T-helper 2 cell treated with Interferon-gamma antibody and Interleukin-4, amounts not matched to agents 5 μg/mL and 100 μg/mL, for 36 hours (primary cell): ENCODE measurements at regions not wholly inside any gene's neighbourhood (a gene's known extent, or its start where the extent isn't known, plus 50 kb on each side); places are given as distances from the start of the nearest gene placed in this dataset.

Source experiments
- DNase-seq: peaks from one replicate; pipeline ENCODE4 v3.0.0; 2021; ENCODE audit warnings: low spot score
- H3K27ac Mint-ChIP-seq: one replicate; pipeline ENCODE4 v1.8.0; 2021; ENCODE audit warnings: mild to moderate bottlenecking, mixed read lengths
- H3K27me3 Mint-ChIP-seq: one replicate; pipeline ENCODE4 v1.8.0; 2021; ENCODE audit warnings: low read depth, mixed read lengths
- H3K36me3 Mint-ChIP-seq: one replicate; pipeline ENCODE4 v1.8.0; 2021; ENCODE audit warnings: low read depth, mixed read lengths
- H3K4me1 Mint-ChIP-seq: one replicate; pipeline ENCODE4 v1.8.0; 2021; ENCODE audit warnings: low read depth, mixed read lengths
- H3K4me3 Mint-ChIP-seq: one replicate; pipeline ENCODE4 v1.8.0; 2022; ENCODE audit warnings: mild to moderate bottlenecking, moderate library complexity, mixed read lengths
- H3K9me3 Mint-ChIP-seq: one replicate; pipeline ENCODE4 v1.8.0; 2021; ENCODE audit warnings: mixed read lengths

DNA sequence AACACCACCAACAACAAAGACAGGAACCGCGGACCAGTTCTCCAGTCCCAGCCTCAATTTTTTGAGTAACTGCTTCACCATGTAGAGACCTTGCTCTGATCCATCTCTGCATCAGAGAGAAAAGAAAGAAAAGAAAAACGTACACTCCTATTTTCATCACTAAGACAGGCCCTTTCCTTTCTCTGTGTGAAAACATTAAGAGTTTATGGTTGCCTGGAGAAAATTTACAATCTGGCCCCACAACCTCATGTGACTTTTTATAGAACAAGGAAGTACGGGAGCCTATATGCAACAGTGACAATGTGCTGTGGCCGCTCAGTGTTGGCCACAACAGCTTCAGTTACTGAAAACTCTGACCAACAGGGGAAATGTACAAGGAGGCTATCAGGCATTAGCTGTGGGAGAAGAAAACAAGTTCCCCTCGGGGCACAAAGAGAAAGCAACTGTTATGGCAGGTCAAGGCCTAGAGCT is 272.9 kb upstream of the PTGER4 start:
- H3K27ac Mint-ChIP-seq: peak overlapping the region; percentile 97
- H3K36me3 Mint-ChIP-seq: peaks cover 16% of the 10 kb centered on the region
- peaks cover 82% of the 10 kb centered on the region for H3K4me1 Mint-ChIP-seq
- H3K27me3 Mint-ChIP-seq: no peaks in the 10 kb centered on the region
- H3K9me3 Mint-ChIP-seq: peaks cover 6% of the 10 kb centered on the region
- H3K4me3 Mint-ChIP-seq: peak overlapping the region; percentile 76
- DNase-seq: no peak

DNA sequence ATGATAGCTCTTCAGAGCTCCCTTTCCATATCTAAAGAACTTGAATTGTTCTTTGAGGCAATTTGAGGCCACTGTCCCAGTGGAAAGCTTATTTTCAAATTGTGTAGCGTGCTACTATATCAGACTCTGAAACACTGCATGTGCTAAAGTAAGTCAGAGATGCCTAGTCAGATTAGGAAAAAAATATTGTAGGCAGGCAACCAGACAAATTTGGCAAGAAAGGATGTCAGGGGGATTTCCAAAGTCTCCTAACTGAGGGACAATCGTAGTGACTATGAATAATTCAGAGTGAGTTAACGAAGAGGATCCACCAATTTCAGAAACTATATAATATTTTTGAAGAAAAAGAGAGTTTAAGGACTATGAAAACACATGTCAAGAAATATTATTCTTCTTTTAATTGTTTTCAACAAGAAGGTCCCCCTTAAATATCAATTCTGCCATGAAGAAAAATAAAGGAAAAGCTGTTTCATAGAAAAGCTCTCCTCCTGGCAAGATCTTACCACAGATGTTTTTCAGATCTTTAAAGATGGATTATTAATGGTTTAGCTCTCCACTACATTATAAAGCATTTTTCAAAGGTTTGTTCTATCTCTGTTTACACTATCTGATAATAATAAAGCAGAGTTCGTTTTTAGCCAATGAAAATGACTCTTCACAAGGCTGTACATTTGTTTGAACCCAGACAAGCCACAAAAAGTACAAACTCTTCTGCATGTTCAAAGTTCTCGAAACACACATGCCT is 273.5 kb upstream of the PTGER4 start:
- peaks cover 82% of the 10 kb centered on the region for H3K4me1 Mint-ChIP-seq
- peak; percentile 52 for DNase-seq
- peaks cover under 1% of the 10 kb centered on the region for H3K9me3 Mint-ChIP-seq
- peak overlapping the region; percentile 76 for H3K4me3 Mint-ChIP-seq
- H3K27ac Mint-ChIP-seq: peak overlapping the region; percentile 97
- H3K36me3 Mint-ChIP-seq: peaks cover 11% of the 10 kb centered on the region
- no peaks in the 10 kb centered on the region for H3K27me3 Mint-ChIP-seq

DNA sequence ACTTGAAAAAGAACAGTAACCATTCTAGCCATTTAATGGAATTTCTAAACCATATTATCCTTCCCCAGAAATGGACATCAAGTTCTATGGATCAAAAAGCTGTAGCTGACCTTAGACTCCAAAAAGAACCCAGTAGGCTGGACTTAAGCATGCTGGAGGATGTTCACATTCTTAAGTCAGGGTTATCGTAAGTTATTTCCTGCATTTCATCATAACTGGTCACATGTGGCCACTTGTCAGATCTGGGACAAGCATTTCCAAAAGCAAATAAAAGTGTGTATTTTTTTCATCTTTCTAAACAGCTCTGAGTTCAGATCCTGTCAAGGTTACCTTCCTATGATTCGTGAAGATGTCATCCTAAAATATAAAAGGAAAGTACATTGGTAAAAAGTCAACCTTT is 274.5 kb upstream of the PTGER4 start:
- H3K4me3 Mint-ChIP-seq: peak overlapping the region; percentile 76
- no peaks in the 10 kb centered on the region for H3K9me3 Mint-ChIP-seq
- H3K27me3 Mint-ChIP-seq: no peaks in the 10 kb centered on the region
- peak overlapping the region; percentile 97 for H3K27ac Mint-ChIP-seq
- peaks cover 76% of the 10 kb centered on the region for H3K4me1 Mint-ChIP-seq
- DNase-seq: no peak
- H3K36me3 Mint-ChIP-seq: peaks cover 11% of the 10 kb centered on the region

DNA sequence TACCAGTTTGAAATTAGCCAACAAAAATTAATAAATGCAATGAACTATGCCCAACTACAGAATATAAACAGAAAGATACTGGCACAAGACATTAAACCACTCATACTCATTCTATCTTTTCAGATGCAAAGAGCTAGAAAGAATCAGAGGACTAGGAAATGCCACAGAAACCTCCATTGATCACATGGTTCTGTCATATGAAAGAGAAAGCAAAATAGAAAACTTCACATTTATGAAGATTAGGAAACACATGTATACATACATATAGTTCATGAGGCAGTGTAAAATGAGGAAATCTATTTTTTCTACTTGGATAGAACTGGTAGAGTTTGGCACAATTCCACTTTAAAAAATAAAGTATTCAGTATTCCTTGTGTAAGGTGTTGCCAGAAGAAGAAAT is 275.1 kb upstream of the PTGER4 start:
- DNase-seq: no peak
- H3K4me3 Mint-ChIP-seq: peak overlapping the region; percentile 46

DNA sequence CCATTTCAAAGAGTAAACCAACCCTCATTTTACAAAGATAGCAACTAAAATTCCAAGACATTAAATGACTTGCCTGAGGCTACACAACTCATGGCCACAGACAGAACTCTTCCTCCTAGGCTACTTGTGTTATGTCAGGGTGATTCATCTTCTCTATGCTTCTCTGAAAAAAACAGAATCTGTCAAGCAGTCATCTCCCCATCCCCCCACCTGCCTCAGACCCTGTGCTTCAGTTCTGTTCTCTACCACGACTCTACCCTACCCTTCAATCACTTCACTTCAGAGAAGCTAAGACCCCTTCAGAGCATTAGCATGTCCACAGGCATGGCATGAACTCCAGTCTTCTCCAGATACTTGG is 277.7 kb upstream of the PTGER4 start:
- Mint-ChIP-seq H3K36me3 (peaks cover 11% of the 10 kb centered on the region), H3K27me3 (no peaks in the 10 kb centered on the region), H3K4me1 (peaks cover 60% of the 10 kb centered on the region), H3K9me3 (peaks cover 6% of the 10 kb centered on the region), H3K4me3 (peak overlapping the region; percentile 9), H3K27ac (peak overlapping the region; percentile 56)
- DNase-seq: peak; percentile 34

More for the DNA sequence above, 275.1 kb upstream of the PTGER4 start:
- Mint-ChIP-seq H3K36me3 (peaks cover 11% of the 10 kb centered on the region), H3K4me1 (peaks cover 74% of the 10 kb centered on the region), H3K9me3 (no peaks in the 10 kb centered on the region), H3K27ac (peak overlapping the region; percentile 76), H3K27me3 (no peaks in the 10 kb centered on the region)

- Mint-ChIP-seq H3K36me3 (peaks cover 7% of the 10 kb centered on the region), H3K4me1 (peaks cover 55% of the 10 kb centered on the region), H3K9me3 (peaks cover 6% of the 10 kb centered on the region), H3K27ac (peak overlapping the region; percentile 16), H3K27me3 (no peaks in the 10 kb centered on the region), H3K4me3 (peak overlapping the region; percentile 9)
- no peak for DNase-seq
These were observed 278.3 kb upstream of the PTGER4 start for GRCh38 chr5:40401284-40402006.

DNA sequence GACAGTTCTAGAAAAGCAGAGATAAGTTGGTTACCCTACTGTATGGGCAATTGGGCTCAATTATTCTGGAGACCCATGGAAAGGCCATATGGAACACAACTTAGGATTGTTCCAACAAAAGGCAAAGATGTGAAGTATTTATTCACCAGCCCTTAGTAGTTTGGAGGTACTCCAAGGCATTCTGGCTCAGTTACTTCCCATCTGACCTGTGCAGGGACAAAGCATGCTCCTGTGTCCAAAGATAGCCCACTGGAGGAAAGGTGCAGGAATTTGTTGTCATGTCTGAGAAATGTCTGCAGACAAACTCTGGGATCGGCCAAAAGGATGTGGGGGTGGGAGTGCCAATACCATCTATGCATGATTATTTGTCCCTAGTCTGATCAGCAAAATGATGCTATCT is 279.5 kb upstream of the PTGER4 start:
- peaks cover 7% of the 10 kb centered on the region for H3K36me3 Mint-ChIP-seq
- peaks cover 43% of the 10 kb centered on the region for H3K4me1 Mint-ChIP-seq
- peaks cover 6% of the 10 kb centered on the region for H3K9me3 Mint-ChIP-seq
- DNase-seq: no peak
- no peaks in the 10 kb centered on the region for H3K27me3 Mint-ChIP-seq
- no peak overlapping the region for H3K4me3 Mint-ChIP-seq
- H3K27ac Mint-ChIP-seq: no peak overlapping the region

- Mint-ChIP-seq H3K4me1 (peaks cover 35% of the 10 kb centered on the region), H3K36me3 (peaks cover 7% of the 10 kb centered on the region), H3K4me3 (no peak overlapping the region), H3K27ac (no peak overlapping the region), H3K9me3 (peaks cover 6% of the 10 kb centered on the region), H3K27me3 (no peaks in the 10 kb centered on the region)
- no peak for DNase-seq
These were observed 280.4 kb upstream of the PTGER4 start for GRCh38 chr5:40399349-40399748.

DNA sequence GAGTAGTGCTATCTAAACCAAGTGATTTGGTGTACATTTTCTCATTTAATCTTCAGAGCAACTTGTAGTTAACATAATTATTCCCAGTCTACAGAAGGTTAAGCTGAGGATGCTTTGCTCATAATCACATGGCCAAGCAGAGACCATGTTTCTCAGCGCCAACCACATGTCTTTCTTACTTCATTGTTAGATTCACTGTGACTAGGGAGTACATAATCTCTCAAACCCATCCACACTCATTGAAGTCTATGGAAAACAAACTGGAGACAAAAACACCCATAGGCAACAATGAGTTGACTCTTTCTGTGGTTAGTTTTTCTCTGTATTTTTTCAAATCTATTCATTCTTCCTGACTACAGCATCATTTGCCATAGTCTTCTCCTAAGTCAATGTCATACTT is 281.7 kb upstream of the PTGER4 start:
- Mint-ChIP-seq H3K27ac (no peak overlapping the region), H3K27me3 (no peaks in the 10 kb centered on the region), H3K9me3 (peaks cover 6% of the 10 kb centered on the region), H3K4me1 (peaks cover 27% of the 10 kb centered on the region), H3K36me3 (peaks cover 4% of the 10 kb centered on the region), H3K4me3 (no peak overlapping the region)
- DNase-seq: no peak

DNA sequence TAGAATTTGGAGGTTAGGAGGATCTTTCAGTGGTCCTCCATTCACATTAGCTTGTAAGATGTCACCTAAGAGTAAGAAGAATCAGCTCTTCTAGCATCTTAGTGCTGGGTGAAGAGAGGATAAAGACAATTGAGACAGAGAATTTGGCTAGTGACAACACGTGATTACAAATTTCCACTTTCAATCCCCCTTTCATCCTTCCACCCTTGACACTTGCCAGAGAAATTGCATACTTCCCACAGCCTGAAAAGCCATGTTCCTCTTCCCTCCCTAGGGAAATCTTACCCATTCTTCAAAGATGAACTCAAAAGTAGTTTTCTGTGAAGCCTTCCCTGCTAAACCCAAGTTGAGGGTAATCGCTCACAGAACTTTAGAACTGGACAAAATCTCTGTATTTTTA is 282.6 kb upstream of the PTGER4 start:
- no peak overlapping the region for H3K27ac Mint-ChIP-seq
- H3K36me3 Mint-ChIP-seq: peaks cover 4% of the 10 kb centered on the region
- H3K4me1 Mint-ChIP-seq: peaks cover 27% of the 10 kb centered on the region

GRCh38 chr5:40396317-40396716 is 283.4 kb upstream of the PTGER4 start:
- Mint-ChIP-seq H3K27ac (no peak overlapping the region), H3K27me3 (no peaks in the 10 kb centered on the region), H3K9me3 (peaks cover 6% of the 10 kb centered on the region), H3K4me3 (no peak overlapping the region), H3K36me3 (peaks cover 4% of the 10 kb centered on the region), H3K4me1 (peaks cover 25% of the 10 kb centered on the region)
- DNase-seq: no peak

More for the DNA sequence above, 282.6 kb upstream of the PTGER4 start:
- Mint-ChIP-seq H3K27me3 (no peaks in the 10 kb centered on the region), H3K9me3 (peaks cover 6% of the 10 kb centered on the region), H3K4me3 (no peak overlapping the region)
- no peak for DNase-seq

- Mint-ChIP-seq H3K9me3 (peaks cover 6% of the 10 kb centered on the region), H3K4me1 (peaks cover 29% of the 10 kb centered on the region), H3K27me3 (no peaks in the 10 kb centered on the region), H3K4me3 (no peak overlapping the region), H3K36me3 (peaks cover 4% of the 10 kb centered on the region), H3K27ac (no peak overlapping the region)
- no peak for DNase-seq
These were observed 284.5 kb upstream of the PTGER4 start for GRCh38 chr5:40395251-40395650.

GRCh38 chr5:40394698-40395097 is 285.0 kb upstream of the PTGER4 start:
- peaks cover 6% of the 10 kb centered on the region for H3K9me3 Mint-ChIP-seq

DNA sequence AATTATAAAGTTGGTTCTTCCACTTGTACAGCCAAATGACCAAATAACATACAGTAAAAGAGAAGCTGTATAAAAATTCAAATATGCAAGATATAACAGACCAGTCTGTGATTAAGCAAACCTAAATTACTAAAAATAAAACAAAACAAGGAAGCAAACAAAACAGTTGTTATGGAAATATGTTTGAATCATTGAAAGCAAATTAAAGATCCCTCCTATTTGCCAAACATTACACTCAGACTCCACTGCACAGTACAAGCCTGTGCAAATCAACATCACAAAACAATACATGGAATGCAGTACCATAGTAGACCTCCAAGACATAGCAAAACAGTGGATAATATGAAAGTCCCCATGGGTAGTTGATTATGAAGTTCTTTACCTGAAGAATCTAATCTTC is 288.1 kb upstream of the PTGER4 start:
- H3K27ac Mint-ChIP-seq: no peak overlapping the region
- peaks cover 7% of the 10 kb centered on the region for H3K36me3 Mint-ChIP-seq
- no peaks in the 10 kb centered on the region for H3K9me3 Mint-ChIP-seq
- H3K4me1 Mint-ChIP-seq: peaks cover 51% of the 10 kb centered on the region
- H3K4me3 Mint-ChIP-seq: no peak overlapping the region
- no peak for DNase-seq
- H3K27me3 Mint-ChIP-seq: no peaks in the 10 kb centered on the region

More at GRCh38 chr5:40394698-40395097, 285.0 kb upstream of the PTGER4 start:
- peaks cover 33% of the 10 kb centered on the region for H3K4me1 Mint-ChIP-seq
- H3K27ac Mint-ChIP-seq: no peak overlapping the region
- no peak overlapping the region for H3K4me3 Mint-ChIP-seq
- H3K27me3 Mint-ChIP-seq: no peaks in the 10 kb centered on the region
- no peak for DNase-seq
- peaks cover 4% of the 10 kb centered on the region for H3K36me3 Mint-ChIP-seq
